Brain microvascular endothelial cell (primary cell): ENCODE measurements at regions not wholly inside any gene's neighbourhood (a gene's known extent, or its start where the extent isn't known, plus 50 kb on each side); places are given as distances from the start of the nearest gene placed in this dataset.

Experiments
- DNase-seq: peaks from one replicate; pipeline ENCODE4 v3.0.0-alpha.2; 2020
- H3K27ac ChIP-seq: fragments of 250-450 bp; sonication (Bioruptor Pico); 2 replicates; pipeline ENCODE4 v1.5.1; 2020; ENCODE audit warnings: mild to moderate bottlenecking, moderate library complexity
- H3K27me3 ChIP-seq: fragments of 250-450 bp; sonication (Bioruptor Pico); replicated peaks from 2 replicates; pipeline ENCODE4 v1.5.1; 2020; ENCODE audit warnings: mild to moderate bottlenecking
- H3K36me3 ChIP-seq: fragments of 250-450 bp; sonication (Bioruptor Pico); replicated peaks from 2 replicates; pipeline ENCODE4 v1.5.1; 2020; ENCODE audit warnings: mild to moderate bottlenecking
- H3K4me3 ChIP-seq: 2 replicates; pipeline ENCODE4 v1.5.1; 2011; ENCODE audit warnings: low read depth, mild to moderate bottlenecking, control low read depth, low read length, moderate library complexity
- CTCF ChIP-seq: IDR thresholded peaks from 2 replicates; pipeline ENCODE4 v1.5.1; 2011; ENCODE audit warnings: low read depth, mild to moderate bottlenecking, moderate library complexity, low read length, control low read depth, inconsistent platforms; ENCODE audit errors: missing control alignments
- in situ Hi-C: cut with HindIII; loops from 2 replicates; pipeline ENCODE4 v1.10.0; 2017; ENCODE audit warnings: low sequenced_read_pairs, low pct_ligation_motif_present

- H3K27ac ChIP-seq, result no peak overlapping the region
- no peak for TF ChIP-seq CTCF
- no peaks in the 10 kb centered on the region for H3K27me3 ChIP-seq
- no peaks in the 10 kb centered on the region for H3K36me3 ChIP-seq
- no peak for DNase-seq
- in situ Hi-C loops, result no loop called here
- H3K4me3 ChIP-seq, result no peak overlapping the region
Observed at GRCh38 chr15:81945014-81945615, 100.7 kb downstream of the MEX3B start.

GRCh38 chr15:81942655-81943195 is 103.1 kb downstream of the MEX3B start:
- in situ Hi-C loops, result no loop called here
- H3K27me3 ChIP-seq, result no peaks in the 10 kb centered on the region
- TF ChIP-seq CTCF, result no peak
- H3K4me3 ChIP-seq, result no peak overlapping the region
- no peak for DNase-seq
- H3K36me3 ChIP-seq, result no peaks in the 10 kb centered on the region
- H3K27ac ChIP-seq, result no peak overlapping the region

GRCh38 chr15:81942157-81942556 is 103.7 kb downstream of the MEX3B start:
- Histone ChIP-seq H3K27me3 (no peaks in the 10 kb centered on the region), H3K4me3 (no peak overlapping the region), H3K27ac (no peak overlapping the region), H3K36me3 (no peaks in the 10 kb centered on the region)
- in situ Hi-C loops, result no loop called here
- DNase-seq, result no peak
- no peak for TF ChIP-seq CTCF

- in situ Hi-C loops, result no loop called here
- H3K27ac ChIP-seq, result no peak overlapping the region
- H3K36me3 ChIP-seq, result no peaks in the 10 kb centered on the region
- TF ChIP-seq CTCF, result no peak
- H3K4me3 ChIP-seq, result no peak overlapping the region
- H3K27me3 ChIP-seq, result no peaks in the 10 kb centered on the region
- DNase-seq, result no peak
Observed at GRCh38 chr15:81941479-81941878, 104.3 kb downstream of the MEX3B start.

- TF ChIP-seq CTCF, result no peak
- Histone ChIP-seq H3K36me3 (no peaks in the 10 kb centered on the region), H3K4me3 (no peak overlapping the region), H3K27me3 (no peaks in the 10 kb centered on the region), H3K27ac (peak overlapping the region; percentile 43)
- peak; percentile 66 for DNase-seq
- in situ Hi-C loops, result no loop called here
Observed at GRCh38 chr15:81940467-81941451, 105.1 kb downstream of the MEX3B start.
